ENCODE measurements at regions not wholly inside any gene's neighbourhood (a gene's known extent, or its start where the extent isn't known, plus 50 kb on each side); places are given as distances from the start of the nearest gene placed in this dataset.

- TF ChIP-seq, protein P1, sequence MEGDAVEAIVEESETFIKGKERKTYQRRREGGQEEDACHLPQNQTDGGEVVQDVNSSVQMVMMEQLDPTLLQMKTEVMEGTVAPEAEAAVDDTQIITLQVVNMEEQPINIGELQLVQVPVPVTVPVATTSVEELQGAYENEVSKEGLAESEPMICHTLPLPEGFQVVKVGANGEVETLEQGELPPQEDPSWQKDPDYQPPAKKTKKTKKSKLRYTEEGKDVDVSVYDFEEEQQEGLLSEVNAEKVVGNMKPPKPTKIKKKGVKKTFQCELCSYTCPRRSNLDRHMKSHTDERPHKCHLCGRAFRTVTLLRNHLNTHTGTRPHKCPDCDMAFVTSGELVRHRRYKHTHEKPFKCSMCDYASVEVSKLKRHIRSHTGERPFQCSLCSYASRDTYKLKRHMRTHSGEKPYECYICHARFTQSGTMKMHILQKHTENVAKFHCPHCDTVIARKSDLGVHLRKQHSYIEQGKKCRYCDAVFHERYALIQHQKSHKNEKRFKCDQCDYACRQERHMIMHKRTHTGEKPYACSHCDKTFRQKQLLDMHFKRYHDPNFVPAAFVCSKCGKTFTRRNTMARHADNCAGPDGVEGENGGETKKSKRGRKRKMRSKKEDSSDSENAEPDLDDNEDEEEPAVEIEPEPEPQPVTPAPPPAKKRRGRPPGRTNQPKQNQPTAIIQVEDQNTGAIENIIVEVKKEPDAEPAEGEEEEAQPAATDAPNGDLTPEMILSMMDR (IDR thresholded peaks at IDR 0.05) = no peak
- no peak for TF ChIP-seq POLR2A (IDR thresholded peaks at IDR 0.05)
Measured at GRCh38 chr15:62486041-62486440, 321.0 kb upstream of the C2CD4B start.

Measured in heart left ventricle (tissue), 13 donors.